ENCODE measurements at regions not wholly inside any gene's neighbourhood (a gene's known extent, or its start where the extent isn't known, plus 50 kb on each side); places are given as distances from the start of the nearest gene placed in this dataset.

DNA sequence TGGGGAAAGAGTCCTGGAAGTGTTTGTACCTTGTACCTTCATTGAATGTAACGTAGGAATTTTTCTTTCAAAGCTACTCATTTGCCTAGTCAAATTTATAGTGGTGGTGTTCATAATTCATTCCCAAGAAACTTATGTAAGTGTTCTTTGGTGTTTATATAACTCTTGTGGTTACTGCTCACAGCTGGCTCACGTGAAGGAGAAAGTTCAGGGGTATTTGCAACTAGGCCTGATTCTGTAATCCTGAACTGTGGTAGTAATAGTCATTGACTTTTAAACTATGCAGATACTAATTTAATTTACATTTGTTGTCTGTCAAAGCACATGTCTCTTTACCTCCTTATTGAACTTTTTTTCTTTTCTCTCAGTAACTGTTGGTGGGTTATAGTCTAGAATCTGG is 50.5 kb upstream of the TEX264 start:
- Mint-ChIP-seq H3K27me3 (ENCODE audit: low read depth) (no peaks in the 10 kb centered on the region), H3K4me1 (ENCODE audit: low read depth) (peaks cover 2% of the 10 kb centered on the region), H3K27ac (no peak overlapping the region), H3K4me3 (no peak overlapping the region), H3K9me3 (no peaks in the 10 kb centered on the region), H3K36me3 (ENCODE audit: low read depth) (no peaks in the 10 kb centered on the region)
- intact Hi-C loops (cut with micrococcal nuclease), result no loop called here
- CTCF ChIA-PET, result interaction anchor here (0.6 to 0.8 kb wide), 2 partner anchors 9 to 12 kb away, joined by 5 to 6 read pairs; no protein-coding TSS in a partner anchor
- DNase-seq, result no peak

DNA sequence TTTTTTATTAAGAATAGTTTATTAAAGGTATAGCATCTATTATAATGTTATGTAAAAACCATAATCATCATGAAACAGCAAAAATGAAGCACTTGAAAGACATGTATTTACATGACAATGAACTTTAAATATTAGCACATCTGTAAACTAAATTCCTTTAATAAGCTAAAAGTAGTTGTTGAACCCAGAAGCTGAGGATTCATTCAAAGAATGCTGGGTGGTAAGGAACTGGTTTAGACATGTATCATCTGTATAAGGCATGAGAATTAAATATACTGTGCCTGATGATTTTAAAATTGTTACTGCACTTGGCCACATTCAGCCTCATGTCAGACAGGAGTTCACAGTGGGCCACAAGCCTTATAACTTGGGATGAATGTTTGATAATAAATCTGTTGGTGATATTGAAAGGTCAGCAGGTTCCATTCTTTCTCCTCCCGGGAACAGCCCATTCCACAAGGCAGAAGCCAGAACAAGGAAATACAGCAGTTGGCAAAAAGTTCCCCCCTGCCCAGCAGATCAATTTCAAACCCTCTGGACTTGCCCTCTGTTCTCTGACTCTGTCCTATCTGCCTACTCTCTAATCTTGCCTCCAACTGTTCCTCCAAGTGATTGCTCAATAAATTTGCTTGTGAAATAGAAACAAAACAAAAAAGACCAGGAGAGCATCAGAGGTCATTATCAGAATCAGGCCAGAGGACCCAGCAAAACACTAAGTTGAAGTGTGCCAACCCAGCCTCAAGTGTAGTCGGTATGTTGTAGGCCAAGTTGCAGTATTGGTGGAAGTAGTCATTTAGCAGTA is 49.8 kb upstream of the TEX264 start:
- H3K27me3 Mint-ChIP-seq (ENCODE audit: low read depth), result no peaks in the 10 kb centered on the region

More for the DNA sequence above, 49.8 kb upstream of the TEX264 start:
- Mint-ChIP-seq H3K36me3 (ENCODE audit: low read depth) (no peaks in the 10 kb centered on the region), H3K4me3 (no peak overlapping the region), H3K9me3 (no peaks in the 10 kb centered on the region), H3K27ac (no peak overlapping the region), H3K4me1 (ENCODE audit: low read depth) (peaks cover 2% of the 10 kb centered on the region)
- intact Hi-C loops (cut with micrococcal nuclease), result no loop called here
- DNase-seq, result no peak
- CTCF ChIA-PET, result interaction anchor here (0.8 kb wide), 1 partner anchor 10 kb away, joined by 6 read pairs; no protein-coding TSS in a partner anchor

Data from activated naive CD4-positive, alpha-beta T cell treated with anti-CD3 and anti-CD28 coated beads for 36 hours (primary cell).